SKM-1 treated with dmso at 0.1 percent for 144 hours (cell line): ENCODE measurements at regions not wholly inside any gene's neighbourhood (a gene's known extent, or its start where the extent isn't known, plus 50 kb on each side); places are given as distances from the start of the nearest gene placed in this dataset.
"Not testable (repeated sequence)": the region's sequence is repeated elsewhere in the genome, so short reads cannot be mapped to it uniquely, and the experiment has no call there.

Experiments used
- DNase-seq: peaks from one replicate; lab custom pipeline; 2025; ENCODE audit not compliant: unreplicated experiment; lab: John Stamatoyannopoulos, UW

DNA sequence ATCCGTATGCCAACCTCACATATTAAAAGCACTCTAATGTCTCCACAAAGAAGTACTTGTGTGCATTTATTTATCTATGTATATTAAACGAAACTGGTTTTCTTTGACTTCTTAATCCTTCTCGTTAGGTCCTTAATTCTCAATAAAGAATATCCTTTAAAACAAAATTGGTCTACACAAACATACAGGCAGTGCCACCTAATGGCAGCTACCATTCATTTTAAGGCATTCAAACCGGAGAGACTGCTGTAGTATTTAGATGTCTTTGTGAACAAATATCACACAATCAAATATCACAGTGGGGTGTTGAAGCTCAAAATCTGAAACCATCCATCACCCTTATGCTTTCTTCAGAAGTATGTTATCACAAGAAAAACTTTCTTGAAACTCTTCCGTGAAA is 96.6 kb upstream of the IRAK1BP1 start:
- no peak for DNase-seq

DNA sequence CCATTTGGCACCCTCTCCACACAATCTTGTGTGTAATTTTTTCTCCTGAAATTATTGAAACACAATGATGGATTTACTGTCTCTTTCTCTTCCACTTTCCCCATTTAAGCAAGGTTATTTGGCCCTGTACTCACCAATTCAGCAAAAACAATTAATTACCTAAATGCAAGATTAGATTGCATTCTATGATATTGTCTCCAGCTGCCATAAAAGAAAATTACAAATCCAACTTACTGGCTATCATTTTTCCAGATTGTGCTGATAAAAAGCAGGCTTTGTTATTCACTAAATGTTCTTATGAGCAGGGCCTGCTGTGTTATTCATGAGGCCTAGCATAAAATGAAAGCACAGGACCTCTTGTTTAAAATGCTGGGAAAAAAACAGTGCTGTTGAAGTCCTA is 95.8 kb upstream of the IRAK1BP1 start:
- no peak for DNase-seq

DNA sequence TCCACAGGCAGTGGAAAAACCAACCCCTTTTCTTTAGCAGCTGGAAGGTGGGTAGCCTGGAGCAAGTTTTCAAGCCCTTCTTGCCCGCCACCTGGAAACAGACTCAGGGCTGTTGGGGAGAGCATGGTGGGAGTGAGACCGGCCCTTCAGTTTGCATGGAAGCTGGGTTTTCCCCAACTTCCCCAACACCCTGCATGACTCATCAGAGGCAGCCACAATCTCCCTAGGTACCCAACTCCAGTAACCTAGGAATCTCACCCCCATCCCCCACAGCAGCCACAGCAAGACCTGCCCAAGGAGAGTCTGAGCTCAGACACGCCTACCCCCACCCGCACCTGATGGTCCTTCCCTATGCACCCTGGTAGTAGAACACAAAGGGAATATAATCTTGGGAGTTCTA is 86.3 kb upstream of the IRAK1BP1 start:
- no peak for DNase-seq

- DNase-seq = not testable (repeated sequence)
Observed at GRCh38 chr6:78783366-78783765, 84.0 kb upstream of the IRAK1BP1 start.

DNA sequence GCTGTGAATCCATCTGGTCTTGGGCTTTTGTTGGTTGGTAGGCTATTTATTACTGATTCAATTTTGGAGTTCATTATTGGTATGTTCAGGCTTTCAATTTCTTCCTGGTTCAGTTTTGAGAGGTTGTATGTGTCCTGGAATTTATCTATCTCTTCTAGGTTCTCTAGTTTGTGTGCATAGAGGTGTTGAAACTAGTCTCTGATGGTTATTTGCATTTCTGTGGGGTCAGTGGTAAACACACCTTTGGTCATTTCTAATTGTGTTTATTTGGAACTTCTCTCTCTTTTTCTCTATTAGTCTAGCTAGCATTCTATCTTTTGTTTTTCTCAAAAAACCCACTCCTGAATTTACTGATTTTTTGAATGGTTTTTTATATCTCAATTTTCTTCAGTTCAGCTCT is 70.1 kb upstream of the IRAK1BP1 start:
- DNase-seq = no peak

- DNase-seq = no peak
Observed at GRCh38 chr6:78799682-78800081, 67.7 kb upstream of the IRAK1BP1 start.

- not testable (repeated sequence) for DNase-seq
Observed at GRCh38 chr6:78806792-78807191, 60.6 kb upstream of the IRAK1BP1 start.

- not testable (repeated sequence) for DNase-seq
Observed at GRCh38 chr6:78807655-78808355, 59.5 kb upstream of the IRAK1BP1 start.

DNA sequence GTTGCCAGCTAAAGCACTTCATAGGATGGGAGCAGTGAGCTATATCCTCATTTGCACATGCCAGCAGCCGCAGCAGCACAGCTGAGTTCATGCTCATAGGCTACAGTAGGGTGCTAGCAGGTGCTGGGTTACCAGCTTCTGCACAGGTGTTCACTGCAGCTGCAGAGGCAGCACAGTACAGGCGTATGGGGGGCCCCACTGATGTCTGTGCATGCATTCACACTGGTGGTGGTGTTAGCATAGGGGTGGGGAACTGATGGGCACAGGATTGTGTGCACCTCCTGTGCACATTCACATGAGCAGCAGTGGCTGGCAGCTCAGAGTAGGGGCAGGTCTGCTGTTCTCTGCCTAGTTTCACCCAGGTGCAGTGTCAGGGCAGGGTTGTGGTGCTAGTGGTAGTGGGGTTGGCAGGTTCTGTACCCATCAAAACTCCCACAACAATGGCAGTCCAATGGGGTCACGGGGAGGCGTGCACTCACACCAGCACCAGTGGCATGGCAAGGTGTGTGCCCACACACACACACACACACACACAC is 58.9 kb upstream of the IRAK1BP1 start:
- no peak for DNase-seq

DNA sequence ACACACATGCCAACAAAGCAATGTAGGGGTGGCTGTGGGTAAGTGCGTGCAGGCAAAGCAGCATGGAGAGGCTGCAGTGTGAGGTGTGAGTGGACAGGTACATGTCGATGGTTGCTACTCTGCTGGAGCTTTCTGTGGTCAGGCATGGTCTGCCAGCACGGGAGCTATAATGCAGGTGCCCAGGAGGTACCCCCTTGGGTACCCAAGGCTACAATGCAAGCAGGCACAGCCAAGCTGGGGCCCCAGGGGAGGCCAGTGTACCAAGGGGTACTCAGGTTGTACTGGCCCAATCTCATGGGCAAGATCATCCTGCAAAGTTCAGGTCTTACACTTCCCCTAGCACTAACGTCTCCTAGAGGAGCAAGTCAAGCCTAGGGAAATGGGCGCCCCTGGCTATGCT is 58.4 kb upstream of the IRAK1BP1 start:
- DNase-seq = no peak

DNA sequence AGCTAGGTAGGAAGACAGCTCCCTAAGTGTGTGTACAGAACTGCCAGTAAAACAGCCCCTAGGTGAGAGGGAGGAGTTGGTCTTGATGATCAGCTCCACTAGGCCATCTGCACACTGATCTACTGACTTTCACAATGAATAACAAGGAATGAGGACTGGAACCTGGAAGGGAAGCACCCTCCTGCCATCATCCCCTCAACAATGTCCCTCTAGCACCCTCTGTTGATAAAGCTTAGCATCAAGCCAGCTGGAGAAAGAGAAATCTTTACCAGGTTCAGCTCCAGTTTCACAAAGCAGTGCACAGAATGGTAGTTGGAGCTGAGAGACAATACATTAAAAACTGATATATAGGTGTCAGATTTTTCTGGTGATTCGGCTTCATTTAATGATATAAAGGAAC is 57.2 kb upstream of the IRAK1BP1 start:
- peak; percentile 4 for DNase-seq

GRCh38 chr6:78810698-78811097 is 56.7 kb upstream of the IRAK1BP1 start:
- no peak for DNase-seq
